ENCODE measurements at regions not wholly inside any gene's neighbourhood (a gene's known extent, or its start where the extent isn't known, plus 50 kb on each side); places are given as distances from the start of the nearest gene placed in this dataset.

DNA sequence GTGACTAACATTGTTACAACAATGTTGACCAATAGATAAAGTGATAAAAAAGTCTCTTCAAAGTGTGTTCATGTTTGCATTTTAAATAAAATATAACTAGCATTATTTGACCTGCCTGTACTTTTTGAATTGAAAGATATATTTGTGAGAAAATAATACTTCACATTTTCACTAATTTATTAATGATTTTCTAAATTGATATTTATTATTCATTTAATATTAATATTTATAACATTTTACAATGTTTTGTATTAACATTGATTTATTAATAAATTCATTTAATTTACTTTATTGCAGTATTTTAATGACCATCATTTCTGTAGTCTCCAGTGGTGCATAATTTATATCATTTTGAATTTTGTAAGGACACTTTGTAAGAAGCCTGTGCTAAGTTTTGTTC lies 150.0 kb upstream of the BET1 start:
- TF ChIP-seq NFRKB (IDR thresholded peaks at IDR 0.05), result no peak
- no peak for TF ChIP-seq SUZ12 (IDR thresholded peaks at IDR 0.05)
- no peak for TF ChIP-seq SP1 (IDR thresholded peaks at IDR 0.05)
- no peak for TF ChIP-seq ARNT (IDR thresholded peaks at IDR 0.05)
- no peak for TF ChIP-seq HDGF (IDR thresholded peaks at IDR 0.05; ENCODE audit: borderline replicate concordance)
- no peak for TF ChIP-seq TARDBP (IDR thresholded peaks at IDR 0.05)
- no peak for TF ChIP-seq FOXM1 (IDR thresholded peaks at IDR 0.05; ENCODE audit: borderline replicate concordance)
- TF ChIP-seq ELF4 (IDR thresholded peaks at IDR 0.05), result no peak
- no peak for TF ChIP-seq ZNF384 (IDR thresholded peaks at IDR 0.05)
- no peak for TF ChIP-seq FOXA1 (IDR thresholded peaks at IDR 0.05)
- TF ChIP-seq BHLHE40 (IDR thresholded peaks at IDR 0.05; ENCODE audit: borderline replicate concordance), result no peak
- TF ChIP-seq FOXK2 (IDR thresholded peaks at IDR 0.05), result no peak
- no peak for TF ChIP-seq CTBP1 (IDR thresholded peaks at IDR 0.05; ENCODE audit: borderline replicate concordance)
- TF ChIP-seq, protein P1, sequence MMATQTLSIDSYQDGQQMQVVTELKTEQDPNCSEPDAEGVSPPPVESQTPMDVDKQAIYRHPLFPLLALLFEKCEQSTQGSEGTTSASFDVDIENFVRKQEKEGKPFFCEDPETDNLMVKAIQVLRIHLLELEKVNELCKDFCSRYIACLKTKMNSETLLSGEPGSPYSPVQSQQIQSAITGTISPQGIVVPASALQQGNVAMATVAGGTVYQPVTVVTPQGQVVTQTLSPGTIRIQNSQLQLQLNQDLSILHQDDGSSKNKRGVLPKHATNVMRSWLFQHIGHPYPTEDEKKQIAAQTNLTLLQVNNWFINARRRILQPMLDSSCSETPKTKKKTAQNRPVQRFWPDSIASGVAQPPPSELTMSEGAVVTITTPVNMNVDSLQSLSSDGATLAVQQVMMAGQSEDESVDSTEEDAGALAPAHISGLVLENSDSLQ (IDR thresholded peaks at IDR 0.05), result no peak
